Pancreas (tissue), 10 donors: ENCODE measurements at regions not wholly inside any gene's neighbourhood (a gene's known extent, or its start where the extent isn't known, plus 50 kb on each side); places are given as distances from the start of the nearest gene placed in this dataset.
"Not testable (repeated sequence)": the region's sequence is repeated elsewhere in the genome, so short reads cannot be mapped to it uniquely, and the experiment has no call there.

ENCODE experiments used
- ATAC-seq, 4 donors: fragments of 200-7000 bp; cut with Tn5 transposase; one replicate each; pipeline versions ENCODE4 v1.8.0 to v1.9.1; 2020; ENCODE audit warnings: mild to moderate bottlenecking in 4 of 4, moderate library complexity in 4 of 4
- DNase-seq, 6 donors: peaks; one replicate each; pipeline ENCODE4 v3.0.0-alpha.2; 2020
- FAIRE-seq: peaks from 2 replicates; lab custom pipeline; 2012; peaks lifted over from hg19 to GRCh38; lab: Jason Lieb, UNC
- H3K27ac ChIP-seq, 4 donors: fragments of 200-600 bp; sonication (generic); 1 replicate in 3 of 4; 2 replicates in 1 of 4; pipeline versions ENCODE4 v1.5.0 to v1.8.0; 2020
- H3K27me3 ChIP-seq, 4 donors: fragments of 200-600 bp; one replicate each; pipeline ENCODE4 v1.8.0; 2021
- H3K36me3 ChIP-seq, 3 donors: fragments of 200-600 bp; sonication (generic) in 1 of 3; one replicate each; pipeline versions ENCODE4 v1.5.0 to v1.8.0; 2020 to 2021
- H3K4me1 ChIP-seq, 3 donors: fragments of 200-600 bp; one replicate each; pipeline ENCODE4 v1.8.0; 2021
- H3K4me3 ChIP-seq, 4 donors: fragments of 200-600 bp; sonication (generic) in 2 of 4; one replicate each; pipeline versions ENCODE4 v1.5.0 to v1.8.0; 2020 to 2021
- H3K9me3 ChIP-seq, 4 donors: fragments of 200-600 bp; one replicate each; pipeline ENCODE4 v1.8.0; 2021
- CTCF ChIP-seq, 4 donors: fragments of 200-600 bp; sonication (generic) in 3 of 4; IDR thresholded peaks; one replicate each; pipeline versions ENCODE4 v1.5.0 to v1.8.0; 2021; ENCODE audit warnings: antibody characterized with exemption in 4 of 4
- WGBS, 2 donors: extraction: QIAGEN DNeasy Blood & Tissue Kit; methylation state at CpG; one replicate each; pipeline ENCODE4 v1.1.7; 2013; 5-methylcytosine and 5-hydroxymethylcytosine counted together
- intact Hi-C, 3 donors: fragments of 100-400 bp; cut with DNase I; formaldehyde crosslinking; loops; one replicate each; pipeline versions ENCODE4 v1.11.1 to v1.14.2; 2022
- donor health status: healthy with polysubstance abuse.
- donor health status: DM: no; HTN: no; CAD: no; lungs with moderate emphysema.
- donor health status: DM: no; HTN: no; CAD: no.
- donor health status: control.
- donor health status: control.
- donor health status: Bipolar disorder and iron deficiency.
- donor health status: DM: yes; HTN: yes; CAD: no.
- donor health status: DM: no; HTN: no; CAD: no.
- donor health status: DM: no; HTN: no; CAD: no.
- donor health status: DM: yes; HTN: yes; CAD: no.

GRCh38 chr1:96598416-96599168 lies 123.0 kb upstream of the PTBP2 start:
- WGBS, 2 donors: 45 to 51% methylated on average over 4 of the region's 4 CpGs
- Histone ChIP-seq H3K27me3 (no peaks in the 10 kb centered on the region), H3K4me1 (no peaks in the 10 kb centered on the region), H3K4me3 (no peak overlapping the region), H3K27ac (no peak overlapping the region), H3K9me3 (no peaks in the 10 kb centered on the region), H3K36me3 (no peaks in the 10 kb centered on the region)
- FAIRE-seq: no peak
- no peak for ATAC-seq
- intact Hi-C loops: no loop called here
- no peak for DNase-seq
- no peak for TF ChIP-seq CTCF (IDR thresholded peaks at IDR 0.05)

- H3K27ac ChIP-seq, H3K27me3 ChIP-seq, H3K4me3 ChIP-seq, DNase-seq, H3K9me3 ChIP-seq, FAIRE-seq, ATAC-seq, H3K36me3 ChIP-seq, H3K4me1 ChIP-seq, intact Hi-C loops: not testable (repeated sequence)
- 76 to 84% methylated on average over 8 to 16 of the region's 16 CpGs for WGBS, 2 donors
Observed at GRCh38 chr1:96604620-96605019, 117.0 kb upstream of the PTBP2 start.

GRCh38 chr1:96617375-96617774 lies 104.2 kb upstream of the PTBP2 start:
- FAIRE-seq, H3K9me3 ChIP-seq, H3K36me3 ChIP-seq, ATAC-seq, H3K27me3 ChIP-seq, intact Hi-C loops, H3K4me1 ChIP-seq, H3K27ac ChIP-seq, H3K4me3 ChIP-seq, DNase-seq: not testable (repeated sequence)
- WGBS, 2 donors: 65 to 73% methylated on average over 5 of the region's 5 CpGs

GRCh38 chr1:96632045-96632664 lies 89.4 kb upstream of the PTBP2 start:
- H3K4me3 ChIP-seq: no peak overlapping the region

GRCh38 chr1:96633695-96634094 lies 87.9 kb upstream of the PTBP2 start:
- DNase-seq (no peak), ATAC-seq (no peak), FAIRE-seq (no peak)
- no peak for TF ChIP-seq CTCF (IDR thresholded peaks at IDR 0.05)
- 79 to 81% methylated on average over 3 of the region's 3 CpGs for WGBS, 2 donors
- no peaks in the 10 kb centered on the region for H3K4me1 ChIP-seq
- H3K36me3 ChIP-seq: no peaks in the 10 kb centered on the region
- no peaks in the 10 kb centered on the region for H3K27me3 ChIP-seq
- H3K9me3 ChIP-seq: no peaks in the 10 kb centered on the region
- intact Hi-C loops: no loop called here
- no peak overlapping the region for H3K4me3 ChIP-seq
- no peak overlapping the region for H3K27ac ChIP-seq

More at GRCh38 chr1:96632045-96632664, 89.4 kb upstream of the PTBP2 start:
- DNase-seq (no peak), ATAC-seq (no peak), FAIRE-seq (no peak)
- no peak for TF ChIP-seq CTCF (IDR thresholded peaks at IDR 0.05)
- Histone ChIP-seq H3K9me3 (no peaks in the 10 kb centered on the region), H3K4me1 (no peaks in the 10 kb centered on the region), H3K36me3 (no peaks in the 10 kb centered on the region), H3K27me3 (no peaks in the 10 kb centered on the region), H3K27ac (no peak overlapping the region)
- WGBS, 2 donors: 73 to 77% methylated on average over 1 of the region's 1 CpG
- intact Hi-C loops: no loop called here

- WGBS, 2 donors: 89 to 94% methylated on average over 2 of the region's 2 CpGs
- H3K27me3 ChIP-seq: no peaks in the 10 kb centered on the region
- no peak overlapping the region for H3K4me3 ChIP-seq
- intact Hi-C loops: no loop called here
- no peak for DNase-seq
- no peak overlapping the region for H3K27ac ChIP-seq
- no peaks in the 10 kb centered on the region for H3K36me3 ChIP-seq
- no peaks in the 10 kb centered on the region for H3K9me3 ChIP-seq
- TF ChIP-seq CTCF (IDR thresholded peaks at IDR 0.05): no peak
- H3K4me1 ChIP-seq: no peaks in the 10 kb centered on the region
- FAIRE-seq: no peak
- ATAC-seq: no peak
Observed at GRCh38 chr1:96634883-96635282, 86.7 kb upstream of the PTBP2 start.
